ENCODE measurements at regions not wholly inside any gene's neighbourhood (a gene's known extent, or its start where the extent isn't known, plus 50 kb on each side); places are given as distances from the start of the nearest gene placed in this dataset.
"Not testable (repeated sequence)": the region's sequence is repeated elsewhere in the genome, so short reads cannot be mapped to it uniquely, and the experiment has no call there.

GRCh38 chr3:176016203-176016602 lies 1157.1 kb downstream of the NAALADL2 start:
- H3K9ac ChIP-seq (ENCODE audit: insufficient read depth in 1 of 2, low read depth in 2 of 2, low read length in 2 of 2); POLR2A ChIA-PET; intact Hi-C loops (cut with micrococcal nuclease); H3K4me2 ChIP-seq (ENCODE audit: insufficient read depth, low read length); H3K9me1 ChIP-seq (ENCODE audit: control insufficient read depth, insufficient read depth, low read length); ATAC-seq; H3K27me3 ChIP-seq (ENCODE audit: control insufficient read depth in 2 of 2, insufficient read depth in 2 of 2, low read length in 2 of 2); FAIRE-seq; BruUV-seq (replicated peaks); in situ Hi-C loops (cut with MboI); H3K9me3 ChIP-seq (replicated peaks; ENCODE audit: control insufficient read depth, insufficient read depth, low read depth, low read length); H4K20me1 ChIP-seq (replicated peaks; ENCODE audit: control insufficient read depth, insufficient read depth, low read length); H3K79me2 ChIP-seq (ENCODE audit: control insufficient read depth, insufficient read depth, low read length); H2AFZ ChIP-seq (ENCODE audit: low read depth, low read length); CTCF ChIA-PET (ENCODE audit: low intra/inter-chr PET ratio); H3K4me1 ChIP-seq (replicated peaks in 1 of 2; ENCODE audit: control insufficient read depth in 2 of 2, insufficient read depth in 2 of 2, low read length in 2 of 2); H3K4me3 ChIP-seq; H3K27ac ChIP-seq (ENCODE audit: extremely low read depth, low read depth, low read length); DNase-seq (ENCODE audit: extremely low read depth in 1 of 4, low spot score in 3 of 4); H3K36me3 ChIP-seq (ENCODE audit: control insufficient read depth, insufficient read depth, low read length): not testable (repeated sequence)
- 1% methylated on average over 13 of the region's 20 CpGs for WGBS (ENCODE audit: insufficient coverage, low coverage, missing lambda C conversion rate)

GRCh38 chr3:176015228-176015627 lies 1156.1 kb downstream of the NAALADL2 start:
- DNase-seq (ENCODE audit: extremely low read depth in 1 of 4, low spot score in 3 of 4); H3K27ac ChIP-seq (ENCODE audit: extremely low read depth, low read depth, low read length); intact Hi-C loops (cut with micrococcal nuclease); H3K4me2 ChIP-seq (ENCODE audit: insufficient read depth, low read length); BruUV-seq (replicated peaks); H3K9me1 ChIP-seq (ENCODE audit: control insufficient read depth, insufficient read depth, low read length); H3K79me2 ChIP-seq (ENCODE audit: control insufficient read depth, insufficient read depth, low read length); H3K9me3 ChIP-seq (replicated peaks; ENCODE audit: control insufficient read depth, insufficient read depth, low read depth, low read length); H2AFZ ChIP-seq (ENCODE audit: low read depth, low read length); ATAC-seq; H3K27me3 ChIP-seq (ENCODE audit: control insufficient read depth in 2 of 2, insufficient read depth in 2 of 2, low read length in 2 of 2); POLR2A ChIA-PET; FAIRE-seq; H3K4me1 ChIP-seq (replicated peaks in 1 of 2; ENCODE audit: control insufficient read depth in 2 of 2, insufficient read depth in 2 of 2, low read length in 2 of 2); H3K36me3 ChIP-seq (ENCODE audit: control insufficient read depth, insufficient read depth, low read length); H4K20me1 ChIP-seq (replicated peaks; ENCODE audit: control insufficient read depth, insufficient read depth, low read length); H3K9ac ChIP-seq (ENCODE audit: insufficient read depth in 1 of 2, low read depth in 2 of 2, low read length in 2 of 2); CTCF ChIA-PET (ENCODE audit: low intra/inter-chr PET ratio); in situ Hi-C loops (cut with MboI); H3K4me3 ChIP-seq: not testable (repeated sequence)
- WGBS (ENCODE audit: insufficient coverage, low coverage, missing lambda C conversion rate), result 3% methylated on average over 5 of the region's 5 CpGs

Data from K562 (cell line).